ENCODE measurements at regions not wholly inside any gene's neighbourhood (a gene's known extent, or its start where the extent isn't known, plus 50 kb on each side); places are given as distances from the start of the nearest gene placed in this dataset.

- TF ChIP-seq CTCF (IDR thresholded peaks at IDR 0.05) (no peak), POLR2A (IDR thresholded peaks at IDR 0.05) (no peak)
Observed at GRCh38 chr7:119037941-119038340, 813.4 kb downstream of the ANKRD7 start.

Measured in heart left ventricle (tissue), 13 donors.